Lung (tissue), 11 donors: ENCODE measurements at regions not wholly inside any gene's neighbourhood (a gene's known extent, or its start where the extent isn't known, plus 50 kb on each side); places are given as distances from the start of the nearest gene placed in this dataset.

Experiments
- ATAC-seq: fragments of 200-7000 bp; cut with Tn5 transposase; one replicate; pipeline ENCODE4 v1.9.1; 2020; ENCODE audit warnings: moderate number of reproducible peaks; ENCODE audit not compliant: insufficient read depth, low FRiP score
- DNase-seq, 3 donors: peaks; one replicate each; pipeline ENCODE4 v3.0.0-alpha.2; 2013 to 2017
- H3K27ac ChIP-seq, 2 donors: one replicate each; pipeline ENCODE4 v1.5.1; 2013; ENCODE audit warnings: mild to moderate bottlenecking in 2 of 2, moderate library complexity in 2 of 2, control low read depth in 1 of 2, inconsistent platforms in 1 of 2, low read depth in 1 of 2, low read length in 1 of 2
- H3K27me3 ChIP-seq, 3 donors: one replicate each; pipeline ENCODE4 v1.5.1; 2013; ENCODE audit warnings: low read length in 2 of 3; ENCODE audit not compliant: control insufficient read depth in 3 of 3, insufficient read depth in 3 of 3
- H3K36me3 ChIP-seq, 4 donors: one replicate each; pipeline ENCODE4 v1.5.1; 2013; ENCODE audit warnings: low read length in 4 of 4, mild to moderate bottlenecking in 1 of 4, moderate library complexity in 1 of 4; ENCODE audit not compliant: control insufficient read depth in 4 of 4, insufficient read depth in 4 of 4
- H3K4me1 ChIP-seq, 5 donors: one replicate each; pipeline ENCODE4 v1.5.1; 2013; ENCODE audit warnings: low read length in 5 of 5, mild to moderate bottlenecking in 2 of 5, moderate library complexity in 1 of 5; ENCODE audit not compliant: control insufficient read depth in 5 of 5, insufficient read depth in 5 of 5
- H3K4me3 ChIP-seq: one replicate; pipeline ENCODE4 v1.5.1; 2013; ENCODE audit warnings: mild to moderate bottlenecking, control low read depth, moderate library complexity
- H3K9ac ChIP-seq, 2 donors: one replicate each; pipeline ENCODE4 v1.5.1; 2013; ENCODE audit warnings: low read length in 2 of 2, control low read depth in 1 of 2; ENCODE audit not compliant: insufficient read depth in 1 of 2
- H3K9me3 ChIP-seq, 4 donors: one replicate each; pipeline ENCODE4 v1.5.1; 2013; ENCODE audit warnings: low read length in 3 of 4, mild to moderate bottlenecking in 1 of 4, moderate library complexity in 1 of 4; ENCODE audit not compliant: control insufficient read depth in 4 of 4, insufficient read depth in 3 of 4
- WGBS, 2 donors: extraction: QIAGEN DNeasy Blood & Tissue Kit; methylation state at CpG; one replicate each; pipeline ENCODE4 v1.1.7; 2013; 5-methylcytosine and 5-hydroxymethylcytosine counted together
- TF ChIP-seq, protein P1 (sequence below): IDR thresholded peaks from 2 replicates; pipeline ENCODE4 v1.5.1; 2012; ENCODE audit warnings: mild to moderate bottlenecking; ENCODE audit errors: control extremely low read depth, extremely low read depth
- donor health status: control.
- donor health status: control.
- donor health status: Bipolar disorder and iron deficiency.
- donor health status: healthy.
- donor health status: DM: yes; HTN: yes; CAD: no.

DNA sequence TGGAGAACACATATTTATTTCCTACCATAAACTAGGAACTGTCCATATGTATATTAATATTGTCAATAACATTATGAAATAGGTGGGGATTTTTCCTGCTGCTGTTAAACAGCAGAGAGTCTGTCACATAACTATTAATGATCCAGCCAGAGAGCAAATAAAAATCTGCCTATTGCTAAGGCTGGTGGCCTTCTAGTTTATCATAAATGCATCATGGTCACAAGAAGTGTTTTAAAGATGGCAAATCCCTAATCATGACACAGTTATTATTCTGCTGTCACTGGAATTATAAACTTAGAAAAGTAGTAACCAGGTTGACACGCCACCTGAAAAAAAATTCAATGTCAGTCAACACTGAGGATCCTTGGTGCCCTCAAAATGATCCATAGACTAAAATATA is 132.3 kb downstream of the HGF start:
- WGBS, 2 donors: 90 to 100% methylated on average over 1 of the region's 1 CpG
- Histone ChIP-seq H3K9me3 (no peaks in the 10 kb centered on the region), H3K36me3 (no peaks in the 10 kb centered on the region), H3K4me1 (peaks cover 0 to 3% (median 0%) of the 10 kb centered on the region in 5 donors), H3K27ac (no peak overlapping the region), H3K27me3 (no peaks in the 10 kb centered on the region), H3K4me3 (no peak overlapping the region), H3K9ac (no peak overlapping the region)
- ATAC-seq: no peak
- DNase-seq: no peak
- TF ChIP-seq, protein P1, sequence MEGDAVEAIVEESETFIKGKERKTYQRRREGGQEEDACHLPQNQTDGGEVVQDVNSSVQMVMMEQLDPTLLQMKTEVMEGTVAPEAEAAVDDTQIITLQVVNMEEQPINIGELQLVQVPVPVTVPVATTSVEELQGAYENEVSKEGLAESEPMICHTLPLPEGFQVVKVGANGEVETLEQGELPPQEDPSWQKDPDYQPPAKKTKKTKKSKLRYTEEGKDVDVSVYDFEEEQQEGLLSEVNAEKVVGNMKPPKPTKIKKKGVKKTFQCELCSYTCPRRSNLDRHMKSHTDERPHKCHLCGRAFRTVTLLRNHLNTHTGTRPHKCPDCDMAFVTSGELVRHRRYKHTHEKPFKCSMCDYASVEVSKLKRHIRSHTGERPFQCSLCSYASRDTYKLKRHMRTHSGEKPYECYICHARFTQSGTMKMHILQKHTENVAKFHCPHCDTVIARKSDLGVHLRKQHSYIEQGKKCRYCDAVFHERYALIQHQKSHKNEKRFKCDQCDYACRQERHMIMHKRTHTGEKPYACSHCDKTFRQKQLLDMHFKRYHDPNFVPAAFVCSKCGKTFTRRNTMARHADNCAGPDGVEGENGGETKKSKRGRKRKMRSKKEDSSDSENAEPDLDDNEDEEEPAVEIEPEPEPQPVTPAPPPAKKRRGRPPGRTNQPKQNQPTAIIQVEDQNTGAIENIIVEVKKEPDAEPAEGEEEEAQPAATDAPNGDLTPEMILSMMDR: no peak

DNA sequence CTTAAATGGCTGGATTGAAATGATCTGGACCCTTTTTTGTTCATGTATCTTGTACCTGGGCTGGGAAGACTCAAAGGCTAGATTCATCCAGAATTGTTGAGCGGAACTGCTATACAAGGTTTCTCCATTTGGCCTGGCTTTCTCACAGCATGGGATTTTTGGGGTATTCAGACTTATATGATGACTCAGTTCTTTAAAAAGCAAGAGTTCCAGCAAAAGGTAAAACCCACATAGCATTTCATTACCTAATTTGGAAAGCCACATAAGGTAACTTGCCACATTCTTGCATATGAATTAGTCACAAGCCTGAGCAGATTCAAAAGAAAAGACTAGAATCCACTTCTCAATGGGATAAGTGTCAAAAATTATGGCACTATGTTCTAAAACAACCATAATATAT is 137.4 kb downstream of the HGF start:
- Histone ChIP-seq H3K27me3 (no peaks in the 10 kb centered on the region), H3K36me3 (no peaks in the 10 kb centered on the region), H3K4me3 (no peak overlapping the region), H3K9me3 (no peaks in the 10 kb centered on the region), H3K4me1 (no peaks in the 10 kb centered on the region), H3K27ac (no peak overlapping the region), H3K9ac (no peak overlapping the region)
- ATAC-seq: no peak
- TF ChIP-seq, protein P1: no peak
- 93 to 100% methylated on average over 1 of the region's 1 CpG for WGBS, 2 donors
- no peak for DNase-seq

- Histone ChIP-seq H3K36me3 (no peaks in the 10 kb centered on the region), H3K27me3 (no peaks in the 10 kb centered on the region), H3K27ac (no peak overlapping the region), H3K4me3 (no peak overlapping the region), H3K4me1 (peaks cover 0 to 8% (median 4%) of the 10 kb centered on the region in 5 donors), H3K9me3 (no peaks in the 10 kb centered on the region), H3K9ac (no peak overlapping the region)
- DNase-seq (no peak), ATAC-seq (no peak)
- TF ChIP-seq, protein P1: no peak
- 92 to 97% methylated on average over 1 of the region's 1 CpG for WGBS, 2 donors
Observed at GRCh38 chr7:81630600-81630999, 139.2 kb downstream of the HGF start.

GRCh38 chr7:81629702-81630101 is 140.1 kb downstream of the HGF start:
- Histone ChIP-seq H3K36me3 (no peaks in the 10 kb centered on the region), H3K4me3 (no peak overlapping the region), H3K27me3 (no peaks in the 10 kb centered on the region), H3K9ac (no peak overlapping the region), H3K4me1 (peaks cover 0 to 16% (median 4%) of the 10 kb centered on the region in 5 donors), H3K9me3 (no peaks in the 10 kb centered on the region), H3K27ac (no peak overlapping the region)
- TF ChIP-seq, protein P1: no peak
- ATAC-seq (no peak), DNase-seq (no peak)
- 96 to 97% methylated on average over 2 of the region's 2 CpGs for WGBS, 2 donors
